ENCODE measurements at regions not wholly inside any gene's neighbourhood (a gene's known extent, or its start where the extent isn't known, plus 50 kb on each side); places are given as distances from the start of the nearest gene placed in this dataset.
A peak's percentile ranks its signal among the peaks of the same experiment; 100 is the strongest.

DNA sequence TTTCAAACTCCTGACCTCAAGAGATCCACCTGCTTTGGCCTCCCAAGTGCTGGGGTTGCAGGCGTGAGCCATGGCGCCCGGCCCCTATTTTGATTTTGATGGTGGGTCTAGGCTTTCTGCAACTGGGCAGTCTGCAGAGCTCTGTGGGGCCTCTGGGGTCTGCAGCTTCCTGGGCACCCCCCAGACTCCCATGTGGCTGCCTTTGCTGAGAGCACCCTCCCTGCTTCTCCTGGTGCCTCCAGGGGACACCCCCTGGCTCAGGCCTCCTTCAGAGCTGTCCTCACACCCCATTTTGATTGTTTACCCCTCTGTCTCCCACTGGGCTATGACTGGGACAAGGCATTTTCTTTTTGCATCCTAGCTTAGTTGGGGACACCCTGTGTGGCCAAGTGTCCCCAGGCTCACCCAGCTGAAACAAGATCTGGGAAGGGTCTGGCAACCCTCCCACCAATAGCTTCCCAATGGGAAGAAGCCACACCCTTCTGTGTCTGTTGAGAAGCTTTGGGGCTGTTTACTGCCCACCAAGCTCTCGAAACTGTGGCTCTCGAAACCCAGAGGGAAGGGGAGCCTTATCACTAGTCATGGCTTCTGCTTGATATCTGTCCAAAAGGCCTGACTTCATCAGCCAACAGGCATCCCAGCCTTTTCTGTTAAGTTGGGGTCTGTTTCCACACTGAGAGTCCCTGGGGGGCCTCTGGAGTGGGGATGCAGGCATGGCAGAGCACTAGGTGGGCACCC, 204.4 kb upstream of the IER5L start:
- ChIA-PET POLR2A (interaction anchor here (0.7 to 2.1 kb wide), 5 partner anchors 30 to 205 kb away, joined by 3 to 13 read pairs (median 7); partner anchors contain the start of gene IER5L), CTCF (interaction anchor here (0.9 to 2.1 kb wide), 12 partner anchors 40 to 251 kb away, joined by 3 to 10 read pairs (median 4); partner anchors contain the start of gene IER5L)
- Histone ChIP-seq H3K36me3 (ENCODE audit: insufficient read depth, low read length) (no peaks in the 10 kb centered on the region), H3K4me1 (ENCODE audit: insufficient read depth, low read length) (peaks cover 14% of the 10 kb centered on the region), H3K9me3 (ENCODE audit: low read length) (no peaks in the 10 kb centered on the region), H3K27me3 (ENCODE audit: insufficient read depth, low read length, poor library complexity, severe bottlenecking) (no peaks in the 10 kb centered on the region), H3K4me3 (ENCODE audit: low read length) (no peak overlapping the region), H3K27ac (ENCODE audit: low read depth, low read length) (no peak overlapping the region)
- peaks cover 7 to 20% (median 9%) of the 10 kb centered on the region in 3 donors for H3K4me1 Mint-ChIP-seq
- H3K36me3 Mint-ChIP-seq = no peaks in the 10 kb centered on the region
- no peak for DNase-seq
- H3K27ac Mint-ChIP-seq = peak overlapping the region in 4 of 8 donors; percentile 29 to 79 (median 41)
- H3K27me3 Mint-ChIP-seq = no peaks in the 10 kb centered on the region
- no peaks in the 10 kb centered on the region for H3K9me3 Mint-ChIP-seq
- peak overlapping the region; percentile 50 to 79 (median 64) for H3K4me3 Mint-ChIP-seq

DNA sequence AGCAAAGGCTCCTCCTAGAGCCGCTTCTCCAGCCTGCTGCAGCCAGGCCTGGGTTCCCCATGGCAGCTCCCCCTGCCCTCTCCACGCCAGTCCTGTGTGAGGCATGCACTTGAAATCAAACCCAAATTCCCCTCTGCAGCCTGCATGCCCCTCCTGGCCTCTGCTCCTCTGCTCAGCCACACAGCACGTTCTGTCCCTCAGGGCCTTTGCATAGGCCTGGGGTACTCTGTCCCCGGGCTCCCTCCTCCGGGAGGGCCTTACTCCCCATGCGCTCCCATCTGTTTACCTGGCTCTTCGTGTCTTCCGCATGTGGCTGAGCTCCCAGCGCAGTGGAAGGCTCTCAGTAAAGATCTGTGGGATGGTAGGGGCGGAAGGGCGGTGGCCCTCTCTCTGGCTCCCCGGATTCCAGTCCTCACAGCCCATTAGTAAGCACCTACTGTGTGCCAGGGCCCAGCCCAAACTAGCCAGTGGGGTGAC, 203.5 kb upstream of the IER5L start:
- H3K27ac ChIP-seq (ENCODE audit: low read depth, low read length) = no peak overlapping the region
- CTCF ChIA-PET = interaction anchor here (2.0 kb wide), 1 partner anchor 250 kb away, joined by 5 read pairs; no protein-coding TSS in a partner anchor
- H3K27me3 Mint-ChIP-seq = no peaks in the 10 kb centered on the region
- H3K9me3 ChIP-seq (ENCODE audit: low read length) = no peaks in the 10 kb centered on the region
- POLR2A ChIA-PET = no interaction called here
- H3K27ac Mint-ChIP-seq = no peak overlapping the region
- peaks cover 14% of the 10 kb centered on the region for H3K4me1 ChIP-seq (ENCODE audit: insufficient read depth, low read length)
- no peak overlapping the region for H3K4me3 Mint-ChIP-seq
- H3K27me3 ChIP-seq (ENCODE audit: insufficient read depth, low read length, poor library complexity, severe bottlenecking) = no peaks in the 10 kb centered on the region
- peaks cover 7 to 20% (median 9%) of the 10 kb centered on the region in 3 donors for H3K4me1 Mint-ChIP-seq
- no peak overlapping the region for H3K4me3 ChIP-seq (ENCODE audit: low read length)
- H3K9me3 Mint-ChIP-seq = no peaks in the 10 kb centered on the region
- DNase-seq = no peak
- H3K36me3 ChIP-seq (ENCODE audit: insufficient read depth, low read length) = no peaks in the 10 kb centered on the region
- H3K36me3 Mint-ChIP-seq = no peaks in the 10 kb centered on the region

DNA sequence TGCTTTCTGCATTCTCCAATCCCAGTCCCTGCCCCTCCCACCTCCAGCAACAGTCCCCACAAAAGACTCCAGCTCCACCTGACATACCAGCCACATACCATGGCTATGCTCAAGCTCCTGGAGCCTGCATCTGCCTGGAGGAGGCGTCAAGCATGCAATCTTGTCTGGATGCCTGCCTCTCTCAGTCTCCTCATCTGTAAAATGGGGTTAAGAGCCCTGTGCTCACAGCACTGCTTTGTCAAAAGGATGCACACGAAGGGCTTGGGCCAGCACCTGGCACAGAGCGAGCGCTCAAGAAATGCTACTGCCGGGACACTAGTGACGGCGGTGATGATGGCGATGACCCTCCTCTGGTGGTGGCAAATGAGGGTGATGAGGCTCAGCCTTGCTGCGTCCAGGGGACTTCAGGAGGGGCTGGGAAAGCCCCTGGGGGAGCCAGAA, 202.9 kb upstream of the IER5L start:
- Mint-ChIP-seq H3K27me3 (no peaks in the 10 kb centered on the region), H3K4me3 (peak overlapping the region in 2 of 7 donors; percentile 29 to 41), H3K9me3 (no peaks in the 10 kb centered on the region), H3K36me3 (no peaks in the 10 kb centered on the region), H3K4me1 (peaks cover 7 to 20% (median 9%) of the 10 kb centered on the region in 3 donors), H3K27ac (no peak overlapping the region)
- no peaks in the 10 kb centered on the region for H3K36me3 ChIP-seq (ENCODE audit: insufficient read depth, low read length)
- H3K4me3 ChIP-seq (ENCODE audit: low read length) = no peak overlapping the region
- no peaks in the 10 kb centered on the region for H3K27me3 ChIP-seq (ENCODE audit: insufficient read depth, low read length, poor library complexity, severe bottlenecking)
- no peak overlapping the region for H3K27ac ChIP-seq (ENCODE audit: low read depth, low read length)
- peaks cover 14% of the 10 kb centered on the region for H3K4me1 ChIP-seq (ENCODE audit: insufficient read depth, low read length)
- ChIA-PET POLR2A (no interaction called here), CTCF (no interaction called here)
- no peak for DNase-seq
- H3K9me3 ChIP-seq (ENCODE audit: low read length) = no peaks in the 10 kb centered on the region

DNA sequence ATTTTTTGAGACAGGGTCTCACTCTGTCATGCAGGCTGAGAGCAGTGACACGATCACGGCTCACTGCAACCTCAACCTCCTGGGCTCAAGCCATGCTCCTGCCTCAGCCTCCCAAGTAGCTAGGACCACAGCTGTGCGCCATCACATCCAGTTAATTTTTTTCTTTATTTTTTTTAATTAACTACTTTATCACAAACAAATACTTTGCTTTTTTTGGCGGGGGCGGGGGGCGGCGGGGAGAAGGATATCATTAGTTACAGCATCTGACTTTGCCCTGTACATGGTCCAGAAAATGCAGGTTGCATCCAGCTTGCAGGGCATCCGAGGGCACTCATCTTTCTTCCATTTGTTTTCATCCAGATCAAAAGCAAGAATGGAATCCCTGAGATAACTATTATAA, 201.8 kb upstream of the IER5L start:
- Histone ChIP-seq H3K27me3 (ENCODE audit: insufficient read depth, low read length, poor library complexity, severe bottlenecking) (no peaks in the 10 kb centered on the region), H3K36me3 (ENCODE audit: insufficient read depth, low read length) (no peaks in the 10 kb centered on the region), H3K4me3 (ENCODE audit: low read length) (no peak overlapping the region), H3K9me3 (ENCODE audit: low read length) (no peaks in the 10 kb centered on the region), H3K27ac (ENCODE audit: low read depth, low read length) (no peak overlapping the region), H3K4me1 (ENCODE audit: insufficient read depth, low read length) (peaks cover 14% of the 10 kb centered on the region)
- POLR2A ChIA-PET = no interaction called here
- CTCF ChIA-PET = no interaction called here
- no peak for DNase-seq
- Mint-ChIP-seq H3K9me3 (no peaks in the 10 kb centered on the region), H3K36me3 (no peaks in the 10 kb centered on the region), H3K27me3 (no peaks in the 10 kb centered on the region), H3K27ac (peak overlapping the region in 1 of 8 donors; percentile 77), H3K4me3 (no peak overlapping the region), H3K4me1 (peaks cover 4 to 20% (median 9%) of the 10 kb centered on the region in 3 donors)

DNA sequence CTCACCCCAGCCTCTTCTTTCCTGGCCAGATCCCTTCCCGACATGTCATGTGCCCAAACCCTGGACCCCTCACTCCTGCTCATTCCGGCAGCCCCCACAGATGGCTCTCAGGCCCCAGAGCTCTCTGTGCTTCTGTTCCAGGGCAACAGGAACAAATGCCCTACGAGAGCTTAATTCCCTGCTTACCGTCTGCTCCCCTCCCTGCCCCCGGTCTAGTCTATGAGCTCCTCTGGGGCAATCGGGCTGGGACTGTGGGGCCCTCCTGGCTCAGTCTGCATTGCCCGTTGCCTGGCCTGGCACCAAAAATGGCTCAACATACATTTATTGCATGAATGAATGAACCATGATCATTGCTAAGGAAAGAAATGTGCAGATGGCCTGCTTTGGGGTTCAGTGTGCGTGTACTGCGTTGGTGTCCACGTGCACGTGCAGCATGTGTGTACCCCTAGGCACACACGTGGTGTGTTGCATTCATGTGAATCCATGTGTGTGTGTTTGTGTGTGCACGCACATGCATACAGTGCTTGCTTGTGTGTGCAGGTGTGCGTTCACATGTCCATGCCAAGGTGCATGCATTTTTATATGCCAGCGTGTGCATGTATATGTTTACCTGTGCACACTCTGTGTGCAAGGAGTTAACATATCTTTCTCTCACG, 201.2 kb upstream of the IER5L start:
- Mint-ChIP-seq H3K4me1 (peaks cover 2 to 16% (median 6%) of the 10 kb centered on the region in 3 donors), H3K4me3 (no peak overlapping the region), H3K9me3 (no peaks in the 10 kb centered on the region), H3K27ac (no peak overlapping the region), H3K27me3 (no peaks in the 10 kb centered on the region), H3K36me3 (no peaks in the 10 kb centered on the region)
- Histone ChIP-seq H3K36me3 (ENCODE audit: insufficient read depth, low read length) (no peaks in the 10 kb centered on the region), H3K4me3 (ENCODE audit: low read length) (no peak overlapping the region), H3K9me3 (ENCODE audit: low read length) (no peaks in the 10 kb centered on the region), H3K4me1 (ENCODE audit: insufficient read depth, low read length) (peaks cover 11% of the 10 kb centered on the region), H3K27ac (ENCODE audit: low read depth, low read length) (no peak overlapping the region), H3K27me3 (ENCODE audit: insufficient read depth, low read length, poor library complexity, severe bottlenecking) (no peaks in the 10 kb centered on the region)
- ChIA-PET CTCF (interaction anchor here (1.5 kb wide), 1 partner anchor 237 kb away, joined by 3 read pairs; no protein-coding TSS in a partner anchor), POLR2A (no interaction called here)
- DNase-seq = no peak

DNA sequence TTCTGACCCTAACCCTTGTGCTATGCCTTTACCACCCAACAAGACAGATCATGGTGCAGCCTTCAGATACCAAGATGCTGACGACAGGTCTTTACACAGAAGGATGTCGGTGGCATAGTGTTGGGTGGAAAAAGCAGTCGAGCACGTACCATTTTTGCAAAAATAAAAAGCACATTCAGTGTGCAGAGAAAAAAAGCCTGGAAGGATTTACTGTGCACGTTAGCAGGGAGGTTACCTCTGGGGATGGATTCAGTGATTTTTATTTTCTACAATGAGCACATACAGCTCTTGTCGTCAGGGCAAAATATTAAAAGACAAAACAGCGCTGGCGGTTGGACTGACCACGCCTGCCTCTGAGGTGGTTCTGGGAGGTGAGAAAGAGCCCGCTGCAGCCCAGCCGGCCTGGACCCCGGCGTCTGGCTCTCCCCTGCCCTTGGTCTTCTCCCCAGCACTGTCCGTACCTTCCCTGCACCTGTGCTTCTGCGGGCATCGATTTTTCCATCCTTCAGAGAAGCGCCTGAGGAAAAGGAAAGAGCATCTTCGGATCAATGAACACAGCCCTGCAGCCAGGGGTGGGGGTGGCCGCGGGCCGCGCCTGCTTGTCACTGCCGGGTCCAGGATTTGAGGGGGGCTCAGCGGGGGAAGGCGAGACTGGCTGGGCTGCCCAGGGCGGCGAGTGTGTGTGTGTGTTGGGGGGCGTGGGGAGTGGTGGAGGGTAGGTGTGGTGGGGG, 200.0 kb upstream of the IER5L start:
- Histone ChIP-seq H3K4me1 (ENCODE audit: insufficient read depth, low read length) (peaks cover 5% of the 10 kb centered on the region), H3K27ac (ENCODE audit: low read depth, low read length) (no peak overlapping the region), H3K4me3 (ENCODE audit: low read length) (no peak overlapping the region), H3K9me3 (ENCODE audit: low read length) (no peaks in the 10 kb centered on the region), H3K36me3 (ENCODE audit: insufficient read depth, low read length) (no peaks in the 10 kb centered on the region), H3K27me3 (ENCODE audit: insufficient read depth, low read length, poor library complexity, severe bottlenecking) (no peaks in the 10 kb centered on the region)
- Mint-ChIP-seq H3K27ac (no peak overlapping the region), H3K4me1 (peaks cover 0 to 7% (median 2%) of the 10 kb centered on the region in 3 donors), H3K4me3 (peak overlapping the region in 1 of 7 donors; percentile 58), H3K9me3 (no peaks in the 10 kb centered on the region), H3K27me3 (no peaks in the 10 kb centered on the region), H3K36me3 (no peaks in the 10 kb centered on the region)
- ChIA-PET POLR2A (interaction anchor here (0.6 to 0.7 kb wide), 2 partner anchors 11 to 106 kb away, joined by 3 to 4 read pairs; no protein-coding TSS in a partner anchor), CTCF (interaction anchor here (1.5 kb wide), 1 partner anchor 235 kb away, joined by 3 read pairs; no protein-coding TSS in a partner anchor)
- no peak for DNase-seq

DNA sequence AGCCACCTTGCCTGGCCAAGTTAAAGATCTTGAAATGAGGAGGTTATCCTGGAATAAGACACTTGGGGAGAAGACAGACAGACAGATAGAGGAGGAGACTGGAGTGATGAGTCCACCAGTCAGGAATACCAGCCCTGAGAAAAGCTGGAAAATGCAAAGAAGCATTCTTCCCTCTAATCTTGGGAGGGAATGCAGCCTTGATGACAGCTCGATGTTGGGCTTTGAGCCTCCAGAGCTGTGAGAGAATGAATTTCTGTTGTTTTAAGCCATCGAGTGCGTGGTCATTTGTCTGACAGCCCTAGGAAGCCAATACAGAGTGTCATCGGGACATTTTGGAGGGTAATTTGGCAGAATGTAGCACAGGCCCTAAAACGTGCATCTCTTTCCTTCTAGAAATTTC, 199.1 kb upstream of the IER5L start:
- H3K4me3 ChIP-seq (ENCODE audit: low read length) = no peak overlapping the region
- ChIA-PET POLR2A (interaction anchor here (0.7 kb wide), 1 partner anchor 107 kb away, joined by 3 read pairs; no protein-coding TSS in a partner anchor), CTCF (no interaction called here)
- H3K4me1 ChIP-seq (ENCODE audit: insufficient read depth, low read length) = no peaks in the 10 kb centered on the region
- Mint-ChIP-seq H3K36me3 (no peaks in the 10 kb centered on the region), H3K4me3 (peak overlapping the region in 1 of 7 donors; percentile 58), H3K27ac (no peak overlapping the region), H3K27me3 (no peaks in the 10 kb centered on the region), H3K4me1 (no peaks in the 10 kb centered on the region), H3K9me3 (no peaks in the 10 kb centered on the region)
- no peaks in the 10 kb centered on the region for H3K27me3 ChIP-seq (ENCODE audit: insufficient read depth, low read length, poor library complexity, severe bottlenecking)
- no peaks in the 10 kb centered on the region for H3K9me3 ChIP-seq (ENCODE audit: low read length)
- no peaks in the 10 kb centered on the region for H3K36me3 ChIP-seq (ENCODE audit: insufficient read depth, low read length)
- DNase-seq = no peak
- H3K27ac ChIP-seq (ENCODE audit: low read depth, low read length) = no peak overlapping the region
